Cerebellar nuclear complex (tissue), 1 donor: ENCODE measurements at regions not wholly inside any gene's neighbourhood (a gene's known extent, or its start where the extent isn't known, plus 50 kb on each side); places are given as distances from the start of the nearest gene placed in this dataset.

ENCODE experiments used
- DNase-seq, 2 experiments: peaks; one replicate each; lab custom pipeline; 2025; lab: John Stamatoyannopoulos, UW

GRCh38 chr13:102933523-102933922, 87.7 kb downstream of the ERCC5 start:
- DNase-seq: no peak

- DNase-seq: no peak
Measured at GRCh38 chr13:102933122-102933521, 87.3 kb downstream of the ERCC5 start.

- no peak for DNase-seq
Measured at GRCh38 chr13:102932331-102932730, 86.5 kb downstream of the ERCC5 start.

- DNase-seq: no peak
Measured at GRCh38 chr13:102930566-102930965, 84.7 kb downstream of the ERCC5 start.

GRCh38 chr13:102928941-102929675, 83.3 kb downstream of the ERCC5 start:
- DNase-seq: no peak
